ENCODE measurements at regions not wholly inside any gene's neighbourhood (a gene's known extent, or its start where the extent isn't known, plus 50 kb on each side); places are given as distances from the start of the nearest gene placed in this dataset.

DNA sequence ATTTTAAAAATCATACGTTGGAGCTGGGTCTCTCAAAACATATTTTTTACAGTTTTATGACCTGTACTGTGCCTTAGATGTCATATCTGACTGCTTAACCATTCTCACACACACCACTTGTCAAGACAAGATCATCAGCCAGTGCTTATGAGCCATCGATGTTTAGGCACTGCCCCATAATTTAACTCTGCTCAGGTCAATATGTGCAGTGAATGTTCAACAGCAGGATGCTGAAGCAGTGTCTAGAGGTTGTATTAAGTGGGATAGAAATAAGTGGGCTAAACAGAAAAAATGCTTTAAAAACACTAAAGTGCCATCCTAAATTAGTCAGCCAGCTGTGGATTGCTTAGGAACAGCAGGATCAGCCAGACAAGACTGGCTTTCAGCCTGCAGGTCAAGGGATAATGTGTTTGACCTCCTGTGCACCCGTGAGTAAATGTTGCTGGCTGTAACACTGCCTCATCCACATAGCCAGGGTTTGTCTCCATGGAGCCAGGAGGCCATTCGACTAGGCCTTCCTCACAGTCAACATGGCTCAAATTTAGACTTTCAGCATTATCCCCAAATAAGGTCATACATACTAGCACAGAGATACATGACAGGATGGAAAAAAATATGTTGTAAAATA lies 139.0 kb upstream of the NXPH2 start:
- no peak overlapping the region for H3K4me3 ChIP-seq (ENCODE audit: low read length, poor library complexity, severe bottlenecking)
- H3K4me2 ChIP-seq (ENCODE audit: low read depth, low read length, poor library complexity, severe bottlenecking): no peak overlapping the region
- TF ChIP-seq EZH2phosphoT487 (IDR thresholded peaks at IDR 0.05; ENCODE audit: borderline replicate concordance): no peak
- TF ChIP-seq, protein P1, sequence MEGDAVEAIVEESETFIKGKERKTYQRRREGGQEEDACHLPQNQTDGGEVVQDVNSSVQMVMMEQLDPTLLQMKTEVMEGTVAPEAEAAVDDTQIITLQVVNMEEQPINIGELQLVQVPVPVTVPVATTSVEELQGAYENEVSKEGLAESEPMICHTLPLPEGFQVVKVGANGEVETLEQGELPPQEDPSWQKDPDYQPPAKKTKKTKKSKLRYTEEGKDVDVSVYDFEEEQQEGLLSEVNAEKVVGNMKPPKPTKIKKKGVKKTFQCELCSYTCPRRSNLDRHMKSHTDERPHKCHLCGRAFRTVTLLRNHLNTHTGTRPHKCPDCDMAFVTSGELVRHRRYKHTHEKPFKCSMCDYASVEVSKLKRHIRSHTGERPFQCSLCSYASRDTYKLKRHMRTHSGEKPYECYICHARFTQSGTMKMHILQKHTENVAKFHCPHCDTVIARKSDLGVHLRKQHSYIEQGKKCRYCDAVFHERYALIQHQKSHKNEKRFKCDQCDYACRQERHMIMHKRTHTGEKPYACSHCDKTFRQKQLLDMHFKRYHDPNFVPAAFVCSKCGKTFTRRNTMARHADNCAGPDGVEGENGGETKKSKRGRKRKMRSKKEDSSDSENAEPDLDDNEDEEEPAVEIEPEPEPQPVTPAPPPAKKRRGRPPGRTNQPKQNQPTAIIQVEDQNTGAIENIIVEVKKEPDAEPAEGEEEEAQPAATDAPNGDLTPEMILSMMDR (conservative IDR thresholded peaks at IDR 0.05; ENCODE audit: low read length): no peak
- no peaks in the 10 kb centered on the region for H4K20me1 ChIP-seq (ENCODE audit: insufficient read depth, low read length, poor library complexity, severe bottlenecking)
- H3F3A ChIP-seq (ENCODE audit: low read depth): no peaks in the 10 kb centered on the region
- no peaks in the 10 kb centered on the region for H3K9me3 ChIP-seq (ENCODE audit: insufficient read depth, low read depth, low read length)
- H3K27me3 ChIP-seq (ENCODE audit: insufficient read depth, low read length, poor library complexity, severe bottlenecking): no peaks in the 10 kb centered on the region
- H3K79me2 ChIP-seq (ENCODE audit: insufficient read depth, low read length): no peaks in the 10 kb centered on the region
- H3K9ac ChIP-seq (ENCODE audit: low read depth, low read length, poor library complexity, severe bottlenecking): no peak overlapping the region
- H3K36me3 ChIP-seq (ENCODE audit: insufficient read depth, low read length): no peaks in the 10 kb centered on the region
- H2AFZ ChIP-seq (ENCODE audit: low read length): no peak overlapping the region
- H3K9me2 ChIP-seq (replicated peaks; ENCODE audit: low read depth, low read length): no peaks in the 10 kb centered on the region
- no peaks in the 10 kb centered on the region for H3K4me1 ChIP-seq (ENCODE audit: insufficient read depth, low read length, poor library complexity, severe bottlenecking)

DNA sequence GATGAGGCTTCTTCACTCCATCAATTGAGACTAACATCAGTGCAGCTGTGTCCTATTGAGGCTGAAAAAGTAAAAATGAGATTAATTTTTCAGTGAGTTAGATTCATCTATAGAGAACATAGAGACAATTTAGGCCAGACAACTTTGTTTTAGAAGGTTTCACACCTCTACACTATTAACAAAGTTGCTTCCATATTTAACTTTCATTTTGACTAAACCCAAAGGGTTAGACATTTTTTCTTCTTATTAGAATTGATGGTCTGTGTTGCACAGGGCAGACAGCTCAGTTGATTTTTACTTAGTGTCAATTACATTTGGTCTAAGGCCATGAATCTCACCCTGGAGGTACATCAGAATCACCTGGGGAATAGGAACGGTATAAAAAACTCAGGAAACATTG lies 130.2 kb upstream of the NXPH2 start:
- Histone ChIP-seq H3K27me3 (ENCODE audit: insufficient read depth, low read length, poor library complexity, severe bottlenecking) (no peaks in the 10 kb centered on the region), H2AFZ (ENCODE audit: low read length) (no peak overlapping the region)

DNA sequence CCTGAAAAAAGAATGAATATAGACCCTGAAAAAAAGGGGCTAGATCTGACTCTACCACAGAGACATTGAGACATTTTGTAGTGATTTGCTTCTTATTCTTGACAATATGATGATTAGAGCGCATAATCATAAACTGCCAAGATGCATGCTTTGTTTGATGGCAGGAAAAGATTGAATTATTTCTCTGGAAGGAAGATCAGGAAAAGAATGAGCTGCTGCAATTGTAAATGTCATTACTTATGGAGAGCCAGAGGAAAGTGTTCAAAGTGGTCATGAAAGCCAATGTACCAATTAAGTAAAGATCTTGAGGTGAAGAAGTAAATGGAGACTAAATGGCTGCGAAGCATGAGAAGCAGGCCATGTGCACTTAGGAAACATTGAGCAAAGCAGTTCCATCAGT lies 126.4 kb upstream of the NXPH2 start:
- TF ChIP-seq, protein P1 (conservative IDR thresholded peaks at IDR 0.05; ENCODE audit: low read length): no peak
- TF ChIP-seq EZH2phosphoT487 (IDR thresholded peaks at IDR 0.05; ENCODE audit: borderline replicate concordance): no peak
- H3K27me3 ChIP-seq (ENCODE audit: insufficient read depth, low read length, poor library complexity, severe bottlenecking): no peaks in the 10 kb centered on the region

More for the DNA sequence above, 130.2 kb upstream of the NXPH2 start:
- no peak for TF ChIP-seq EZH2phosphoT487 (IDR thresholded peaks at IDR 0.05; ENCODE audit: borderline replicate concordance)
- Histone ChIP-seq H3F3A (ENCODE audit: low read depth) (no peaks in the 10 kb centered on the region), H3K79me2 (ENCODE audit: insufficient read depth, low read length) (no peaks in the 10 kb centered on the region), H3K9me2 (replicated peaks; ENCODE audit: low read depth, low read length) (no peaks in the 10 kb centered on the region), H3K4me1 (ENCODE audit: insufficient read depth, low read length, poor library complexity, severe bottlenecking) (no peaks in the 10 kb centered on the region), H3K4me3 (ENCODE audit: low read length, poor library complexity, severe bottlenecking) (no peak overlapping the region), H3K36me3 (ENCODE audit: insufficient read depth, low read length) (no peaks in the 10 kb centered on the region), H3K9ac (ENCODE audit: low read depth, low read length, poor library complexity, severe bottlenecking) (no peak overlapping the region), H3K4me2 (ENCODE audit: low read depth, low read length, poor library complexity, severe bottlenecking) (no peak overlapping the region), H4K20me1 (ENCODE audit: insufficient read depth, low read length, poor library complexity, severe bottlenecking) (no peaks in the 10 kb centered on the region), H3K9me3 (ENCODE audit: insufficient read depth, low read depth, low read length) (no peaks in the 10 kb centered on the region)

More for the DNA sequence above, 126.4 kb upstream of the NXPH2 start:
- H3F3A ChIP-seq (ENCODE audit: low read depth): no peaks in the 10 kb centered on the region
- no peak overlapping the region for H3K4me3 ChIP-seq (ENCODE audit: low read length, poor library complexity, severe bottlenecking)
- no peaks in the 10 kb centered on the region for H3K4me1 ChIP-seq (ENCODE audit: insufficient read depth, low read length, poor library complexity, severe bottlenecking)
- no peak overlapping the region for H2AFZ ChIP-seq (ENCODE audit: low read length)
- H3K79me2 ChIP-seq (ENCODE audit: insufficient read depth, low read length): no peaks in the 10 kb centered on the region
- no peaks in the 10 kb centered on the region for H4K20me1 ChIP-seq (ENCODE audit: insufficient read depth, low read length, poor library complexity, severe bottlenecking)
- H3K9me2 ChIP-seq (replicated peaks; ENCODE audit: low read depth, low read length): no peaks in the 10 kb centered on the region
- no peaks in the 10 kb centered on the region for H3K36me3 ChIP-seq (ENCODE audit: insufficient read depth, low read length)
- H3K4me2 ChIP-seq (ENCODE audit: low read depth, low read length, poor library complexity, severe bottlenecking): no peak overlapping the region
- H3K9me3 ChIP-seq (ENCODE audit: insufficient read depth, low read depth, low read length): no peaks in the 10 kb centered on the region
- no peak overlapping the region for H3K9ac ChIP-seq (ENCODE audit: low read depth, low read length, poor library complexity, severe bottlenecking)
